GM18861 (cell line): ENCODE measurements at regions not wholly inside any gene's neighbourhood (a gene's known extent, or its start where the extent isn't known, plus 50 kb on each side); places are given as distances from the start of the nearest gene placed in this dataset.

ENCODE experiments used
- ATAC-seq: cut with Tn5 transposase; IDR thresholded peaks from one replicate; pipeline ENCODE4 v1.9.1; 2021; ENCODE audit not compliant: unreplicated experiment

- no peak for ATAC-seq
These were observed 237.4 kb upstream of the PPP2R3A start for GRCh38 chr3:135728007-135728721.

- no peak for ATAC-seq
These were observed 234.0 kb upstream of the PPP2R3A start for GRCh38 chr3:135731546-135731945.

GRCh38 chr3:135736740-135737139, 228.8 kb upstream of the PPP2R3A start:
- ATAC-seq, result no peak

GRCh38 chr3:135739779-135740178, 225.7 kb upstream of the PPP2R3A start:
- no peak for ATAC-seq

- no peak for ATAC-seq
These were observed 225.3 kb upstream of the PPP2R3A start for GRCh38 chr3:135740211-135740610.

GRCh38 chr3:135740751-135741150, 224.8 kb upstream of the PPP2R3A start:
- ATAC-seq, result no peak

- no peak for ATAC-seq
These were observed 213.5 kb upstream of the PPP2R3A start for GRCh38 chr3:135751991-135752390.

GRCh38 chr3:135752851-135753250, 212.7 kb upstream of the PPP2R3A start:
- no peak for ATAC-seq

GRCh38 chr3:135753506-135753905, 212.0 kb upstream of the PPP2R3A start:
- no peak for ATAC-seq

GRCh38 chr3:135755330-135756105, 210.0 kb upstream of the PPP2R3A start:
- no peak for ATAC-seq

GRCh38 chr3:135756106-135756668, 209.3 kb upstream of the PPP2R3A start:
- ATAC-seq, result no peak

GRCh38 chr3:135757421-135757820, 208.1 kb upstream of the PPP2R3A start:
- ATAC-seq, result no peak

GRCh38 chr3:135758961-135759360, 206.6 kb upstream of the PPP2R3A start:
- no peak for ATAC-seq

- no peak for ATAC-seq
These were observed 205.9 kb upstream of the PPP2R3A start for GRCh38 chr3:135759651-135760050.

- ATAC-seq, result no peak
These were observed 204.9 kb upstream of the PPP2R3A start for GRCh38 chr3:135760581-135760980.

- ATAC-seq, result no peak
These were observed 203.2 kb upstream of the PPP2R3A start for GRCh38 chr3:135762188-135762856.

- ATAC-seq, result no peak
These were observed 199.4 kb upstream of the PPP2R3A start for GRCh38 chr3:135766115-135766514.

GRCh38 chr3:135771760-135772159, 193.8 kb upstream of the PPP2R3A start:
- ATAC-seq, result no peak

GRCh38 chr3:135779024-135779423, 186.5 kb upstream of the PPP2R3A start:
- ATAC-seq, result no peak

- no peak for ATAC-seq
These were observed 185.8 kb upstream of the PPP2R3A start for GRCh38 chr3:135779590-135780235.
